Neural cell (in vitro differentiated cells): ENCODE measurements at regions not wholly inside any gene's neighbourhood (a gene's known extent, or its start where the extent isn't known, plus 50 kb on each side); places are given as distances from the start of the nearest gene placed in this dataset.

Experiments used
- TAF1 ChIP-seq: IDR thresholded peaks from 2 replicates; pipeline ENCODE4 v1.6.1; 2012; ENCODE audit warnings: low read depth
- TF ChIP-seq, protein P1 (sequence below): fragments of 450-650 bp; IDR thresholded peaks from 2 replicates; pipeline ENCODE4 v1.5.1; 2014; ENCODE audit warnings: antibody characterized with exemption, mild to moderate bottlenecking, moderate library complexity; ENCODE audit not compliant: poor library complexity, severe bottlenecking

DNA sequence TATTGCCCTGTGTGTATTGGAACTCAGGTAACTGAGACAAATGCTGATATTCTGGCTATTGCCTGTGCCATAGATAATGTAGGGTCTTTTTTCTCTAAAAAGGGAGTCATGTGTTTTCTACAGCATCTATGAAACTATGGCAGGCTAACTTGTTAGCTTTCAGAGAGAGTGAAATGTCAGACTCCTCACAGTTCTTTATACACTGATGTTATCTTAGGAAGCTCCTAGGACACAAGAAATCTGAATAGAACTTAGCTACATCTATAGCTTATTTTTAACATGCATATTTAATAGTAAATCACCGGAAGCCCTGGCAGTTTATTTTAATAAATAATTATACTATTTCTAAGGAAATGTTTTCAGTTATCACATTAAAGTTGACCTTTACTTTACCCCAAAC lies 369.6 kb downstream of the NAF1 start:
- TF ChIP-seq TAF1, result no peak
- TF ChIP-seq, protein P1, sequence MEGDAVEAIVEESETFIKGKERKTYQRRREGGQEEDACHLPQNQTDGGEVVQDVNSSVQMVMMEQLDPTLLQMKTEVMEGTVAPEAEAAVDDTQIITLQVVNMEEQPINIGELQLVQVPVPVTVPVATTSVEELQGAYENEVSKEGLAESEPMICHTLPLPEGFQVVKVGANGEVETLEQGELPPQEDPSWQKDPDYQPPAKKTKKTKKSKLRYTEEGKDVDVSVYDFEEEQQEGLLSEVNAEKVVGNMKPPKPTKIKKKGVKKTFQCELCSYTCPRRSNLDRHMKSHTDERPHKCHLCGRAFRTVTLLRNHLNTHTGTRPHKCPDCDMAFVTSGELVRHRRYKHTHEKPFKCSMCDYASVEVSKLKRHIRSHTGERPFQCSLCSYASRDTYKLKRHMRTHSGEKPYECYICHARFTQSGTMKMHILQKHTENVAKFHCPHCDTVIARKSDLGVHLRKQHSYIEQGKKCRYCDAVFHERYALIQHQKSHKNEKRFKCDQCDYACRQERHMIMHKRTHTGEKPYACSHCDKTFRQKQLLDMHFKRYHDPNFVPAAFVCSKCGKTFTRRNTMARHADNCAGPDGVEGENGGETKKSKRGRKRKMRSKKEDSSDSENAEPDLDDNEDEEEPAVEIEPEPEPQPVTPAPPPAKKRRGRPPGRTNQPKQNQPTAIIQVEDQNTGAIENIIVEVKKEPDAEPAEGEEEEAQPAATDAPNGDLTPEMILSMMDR, result no peak
